ENCODE measurements at regions not wholly inside any gene's neighbourhood (a gene's known extent, or its start where the extent isn't known, plus 50 kb on each side); places are given as distances from the start of the nearest gene placed in this dataset.
A peak's percentile ranks its signal among the peaks of the same experiment; 100 is the strongest.
"Not testable (repeated sequence)": the region's sequence is repeated elsewhere in the genome, so short reads cannot be mapped to it uniquely, and the experiment has no call there.

- DNase-seq, result no peak
Observed at GRCh38 chr18:43819873-43820272, 542.6 kb upstream of the SYT4 start.

- DNase-seq, result no peak
Observed at GRCh38 chr18:43825768-43826167, 548.5 kb upstream of the SYT4 start.

DNA sequence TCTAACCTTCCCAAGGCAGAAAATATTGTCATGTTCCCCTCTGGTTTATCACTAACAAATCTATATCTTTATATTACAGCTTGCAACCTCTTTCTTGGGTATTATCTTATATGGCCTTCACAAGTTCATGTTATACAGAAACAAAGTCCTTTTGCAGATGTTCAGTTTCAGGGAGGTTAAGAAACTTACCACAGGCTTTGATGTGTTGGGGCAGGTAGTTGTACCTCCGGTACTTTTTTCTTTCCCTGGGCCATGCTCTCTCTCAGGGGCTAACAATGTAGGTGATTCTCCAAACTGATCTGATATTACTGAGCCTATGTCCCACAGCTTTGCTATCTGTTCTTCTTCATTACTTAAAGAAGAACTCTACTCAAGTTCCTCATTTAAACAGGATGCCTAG lies 548.9 kb upstream of the SYT4 start:
- DNase-seq, result no peak

DNA sequence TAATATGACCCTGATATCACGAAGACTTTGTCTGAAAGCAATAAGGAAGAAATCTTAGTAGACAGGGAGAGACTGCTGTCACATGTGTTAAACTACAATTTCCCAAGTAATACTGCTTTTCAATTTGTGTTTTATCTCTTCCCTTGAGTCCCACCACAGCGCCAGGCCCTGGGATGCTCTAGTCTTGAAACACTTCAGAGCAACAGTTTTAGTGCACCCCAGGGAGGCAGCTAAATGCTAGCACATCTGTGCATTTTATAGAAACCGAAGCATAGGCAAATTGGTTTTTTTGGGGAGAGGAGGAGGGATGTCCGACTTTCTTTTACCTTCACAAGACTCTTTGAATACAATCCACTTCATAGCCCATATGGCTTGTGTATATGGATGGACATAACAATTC lies 550.0 kb upstream of the SYT4 start:
- no peak for DNase-seq

GRCh38 chr18:43830303-43830702 lies 553.0 kb upstream of the SYT4 start:
- DNase-seq, result no peak

GRCh38 chr18:43830947-43831346 lies 553.7 kb upstream of the SYT4 start:
- peak; percentile 27 for DNase-seq

DNA sequence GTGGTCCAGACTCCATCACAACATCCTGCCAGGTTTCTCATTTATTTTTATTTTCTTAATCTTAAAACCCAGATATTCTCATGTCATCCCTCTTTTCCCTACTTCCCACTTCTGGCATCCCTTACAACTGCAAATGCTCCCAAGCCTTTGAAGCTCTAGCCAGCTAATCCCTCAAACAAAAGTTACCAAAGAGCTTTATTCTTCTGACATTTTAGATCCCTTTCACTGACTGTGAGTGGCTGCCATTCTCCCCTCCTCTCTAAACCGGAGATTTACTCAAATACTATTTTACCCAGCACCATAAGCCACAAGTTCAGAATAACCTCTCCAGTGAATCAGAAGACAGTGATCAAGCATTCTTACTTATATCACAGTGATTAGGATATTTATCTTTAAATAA lies 569.0 kb upstream of the SYT4 start:
- DNase-seq, result no peak

DNA sequence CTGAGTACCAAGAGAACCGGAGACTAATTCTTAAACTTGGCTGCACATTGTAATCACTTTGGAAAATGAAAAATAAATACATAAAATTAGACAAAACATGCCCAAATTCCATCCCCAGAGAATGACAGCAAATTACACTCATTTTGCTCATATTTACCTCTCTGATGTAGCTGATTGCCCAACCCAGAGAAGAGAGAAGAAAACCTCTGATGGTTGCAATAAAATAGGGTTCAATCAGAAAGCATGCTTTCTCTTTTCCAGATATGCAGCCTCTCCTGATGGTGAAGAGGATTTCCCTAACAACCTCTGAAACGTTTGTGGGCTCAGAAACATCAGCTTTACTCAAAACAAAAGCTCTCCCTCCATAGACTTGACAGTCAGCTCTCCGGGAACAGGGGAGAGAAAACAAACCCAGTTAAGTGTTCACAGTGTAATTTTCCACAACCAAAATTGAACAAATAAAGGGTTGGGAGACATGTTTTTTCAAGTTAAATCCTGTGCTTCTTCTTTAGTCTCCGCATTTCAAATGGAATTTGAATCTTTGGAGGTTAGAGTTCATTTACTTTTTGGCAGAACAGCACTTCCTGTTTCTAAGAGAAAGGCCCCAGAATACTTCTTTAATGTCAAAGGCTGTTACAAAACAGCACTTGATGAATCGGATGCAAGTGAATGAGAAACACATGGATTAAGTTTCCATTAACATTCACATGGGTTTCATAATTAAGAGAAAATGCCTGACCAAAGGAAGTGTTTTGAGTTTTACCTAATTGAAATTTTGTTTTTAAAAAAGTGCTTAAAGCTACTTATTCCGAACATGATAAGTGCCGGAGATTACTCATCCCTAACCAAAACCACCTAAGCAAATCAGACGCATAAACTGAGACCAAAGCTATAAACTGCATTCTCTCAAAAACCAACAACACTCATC lies 570.1 kb upstream of the SYT4 start:
- DNase-seq, result no peak

GRCh38 chr18:43849831-43850230 lies 572.5 kb upstream of the SYT4 start:
- DNase-seq, result not testable (repeated sequence)

DNA sequence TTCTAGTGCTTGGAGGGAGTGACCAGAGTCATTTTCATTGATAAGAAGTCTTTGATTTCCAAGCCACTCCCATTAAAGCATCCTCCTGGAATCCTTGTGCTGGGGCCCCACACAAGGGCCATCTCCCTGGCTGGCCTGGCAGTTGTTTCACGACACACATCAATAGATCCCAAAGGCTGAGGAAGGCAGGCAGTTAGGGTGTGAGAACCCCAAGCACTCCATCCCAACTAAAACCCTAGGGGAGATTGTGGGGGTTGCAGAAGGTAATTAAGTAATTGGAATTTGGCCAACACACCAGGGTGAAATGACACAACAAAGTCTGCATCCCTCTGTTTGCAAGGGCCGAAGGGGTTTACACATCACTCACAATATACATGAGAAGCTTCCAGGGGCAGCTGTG lies 578.1 kb upstream of the SYT4 start:
- no peak for DNase-seq

GRCh38 chr18:43863180-43863579 lies 585.9 kb upstream of the SYT4 start:
- peak; percentile 67 for DNase-seq

DNA sequence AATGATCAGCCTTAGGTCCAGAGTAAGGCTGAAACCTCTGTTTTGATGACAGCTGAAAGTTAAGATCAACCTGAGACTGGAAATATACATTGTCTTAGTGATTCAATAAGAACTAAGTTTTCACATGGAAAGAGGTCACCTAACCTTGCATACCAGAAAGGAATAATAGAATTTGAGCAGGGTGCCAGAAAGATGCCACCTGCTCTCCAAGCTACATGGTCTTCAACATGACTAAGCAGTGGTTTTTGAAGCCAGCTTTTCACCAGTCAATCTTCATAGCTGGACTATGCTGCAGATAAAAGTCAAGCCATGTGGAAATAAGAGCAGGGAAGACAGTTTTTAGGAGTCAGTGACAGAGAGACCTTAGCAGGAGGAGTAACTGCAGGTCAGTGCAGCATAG lies 589.4 kb upstream of the SYT4 start:
- DNase-seq, result no peak

DNA sequence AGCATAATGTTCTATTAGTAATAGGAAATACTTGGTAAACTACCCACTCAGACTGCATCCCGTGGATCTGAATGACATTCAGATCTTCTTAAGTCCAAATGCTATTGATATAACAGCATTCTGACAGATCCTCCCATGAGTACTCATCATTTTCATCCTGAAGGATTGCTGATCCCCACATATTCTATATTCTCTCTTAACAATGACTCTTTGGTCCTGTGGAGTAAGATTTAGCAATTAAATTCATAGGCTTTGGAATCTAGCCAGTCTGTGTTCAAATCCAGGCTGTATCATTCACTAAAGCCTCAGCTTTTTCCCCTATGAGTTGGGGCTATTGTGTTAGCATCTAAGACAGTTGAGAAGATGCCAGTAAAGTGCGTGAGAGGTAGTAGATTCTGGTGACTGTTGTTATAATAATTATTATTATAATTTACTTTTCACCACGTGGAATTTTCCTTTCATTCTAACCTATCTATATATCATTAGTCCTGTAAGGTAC lies 591.3 kb upstream of the SYT4 start:
- DNase-seq, result no peak

- peak; percentile 76 for DNase-seq
Observed at GRCh38 chr18:43869451-43870008, 592.2 kb upstream of the SYT4 start.

- no peak for DNase-seq
Observed at GRCh38 chr18:43870626-43871025, 593.3 kb upstream of the SYT4 start.

DNA sequence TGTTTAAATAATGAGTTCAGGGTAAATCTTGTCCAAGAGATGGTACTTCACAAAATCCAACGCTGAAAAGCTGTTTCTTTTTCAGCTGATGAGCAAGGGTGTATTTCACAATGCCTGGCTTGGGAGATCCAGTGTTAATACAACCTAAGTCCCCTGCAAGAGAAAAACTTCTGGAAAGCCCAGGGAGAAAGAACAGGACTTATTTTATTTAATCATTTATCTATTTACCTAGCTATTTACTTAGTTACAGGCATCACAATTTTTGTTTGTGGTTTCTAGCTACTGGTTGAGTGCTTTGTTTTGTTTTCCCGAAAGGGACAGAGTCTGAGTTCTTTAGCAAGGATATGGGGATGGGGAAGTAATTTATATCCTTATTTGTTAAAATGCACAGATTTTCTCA lies 598.2 kb upstream of the SYT4 start:
- DNase-seq, result no peak

DNA sequence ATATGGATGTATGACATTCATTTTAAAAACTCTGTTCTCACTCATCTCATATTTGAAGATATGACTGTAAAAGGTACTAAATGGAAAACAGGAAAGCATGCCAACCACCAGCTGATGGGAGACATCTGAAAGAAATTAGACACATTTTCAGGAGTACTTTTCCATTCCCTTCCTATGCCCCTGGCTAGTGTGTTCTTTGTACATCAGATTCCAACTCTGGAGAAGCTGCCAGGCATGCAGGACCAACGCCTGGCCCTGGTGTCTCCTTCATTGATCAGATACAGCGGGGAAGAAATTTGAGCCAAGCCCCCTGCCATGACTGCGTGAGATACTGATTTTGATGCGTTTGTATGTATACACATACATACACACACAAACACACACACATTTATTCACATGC lies 599.0 kb upstream of the SYT4 start:
- DNase-seq, result peak; percentile 28

GRCh38 chr18:43876748-43877147 lies 599.5 kb upstream of the SYT4 start:
- DNase-seq, result no peak

- DNase-seq, result no peak
Observed at GRCh38 chr18:43877616-43878321, 600.5 kb upstream of the SYT4 start.

- DNase-seq, result no peak
Observed at GRCh38 chr18:43879415-43879814, 602.1 kb upstream of the SYT4 start.

DNA sequence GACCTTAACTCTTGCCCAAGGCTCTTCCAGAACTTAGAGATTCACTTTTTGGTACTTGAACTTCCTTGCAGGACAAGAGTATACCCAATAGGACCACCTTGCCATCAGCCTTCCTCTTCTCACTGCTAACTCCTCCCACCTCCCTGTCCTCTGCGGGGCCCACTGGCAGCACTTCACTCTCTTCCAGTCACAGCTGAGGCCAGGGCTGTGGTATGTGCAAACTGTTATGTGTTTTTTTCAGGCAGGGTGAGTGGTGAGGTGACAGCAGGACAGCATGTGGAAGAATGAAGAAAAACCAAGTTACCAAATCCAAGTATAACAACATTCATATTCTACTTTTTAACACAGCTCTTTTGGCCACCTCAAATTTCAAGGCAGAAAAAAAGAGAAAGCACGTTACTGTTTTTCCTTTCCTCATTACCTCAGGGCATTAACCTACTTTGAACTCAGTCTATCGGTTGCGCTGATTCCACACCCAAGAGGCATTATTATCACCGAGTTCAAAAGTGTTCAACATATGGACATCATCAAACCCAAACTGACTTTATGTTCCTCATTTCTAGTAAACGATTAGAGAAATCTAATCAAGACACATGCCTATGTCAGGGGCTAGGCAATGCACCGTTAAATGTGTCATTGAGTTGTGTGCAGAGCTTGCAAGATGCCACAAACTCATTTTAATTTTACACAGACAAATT lies 605.2 kb upstream of the SYT4 start:
- DNase-seq, result no peak

DNA sequence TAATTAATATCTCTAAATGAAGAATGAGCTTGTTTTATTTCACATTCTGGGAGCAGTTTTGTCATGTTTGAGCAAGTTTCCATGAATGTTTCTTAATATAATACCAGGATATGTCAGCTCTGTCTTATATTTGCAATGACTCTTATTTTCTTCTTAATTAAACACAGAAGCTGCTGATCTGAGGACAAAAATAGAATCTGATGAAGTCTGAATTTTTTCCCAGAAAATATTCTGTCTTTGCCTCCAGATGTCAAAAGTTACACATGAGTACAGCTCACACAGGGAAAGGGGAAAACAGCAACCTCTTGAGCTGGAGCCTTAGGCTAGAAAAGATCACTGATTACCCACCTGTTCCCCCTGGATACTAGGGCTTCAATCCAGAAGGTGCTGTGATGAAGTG lies 606.6 kb upstream of the SYT4 start:
- DNase-seq, result no peak

DNA sequence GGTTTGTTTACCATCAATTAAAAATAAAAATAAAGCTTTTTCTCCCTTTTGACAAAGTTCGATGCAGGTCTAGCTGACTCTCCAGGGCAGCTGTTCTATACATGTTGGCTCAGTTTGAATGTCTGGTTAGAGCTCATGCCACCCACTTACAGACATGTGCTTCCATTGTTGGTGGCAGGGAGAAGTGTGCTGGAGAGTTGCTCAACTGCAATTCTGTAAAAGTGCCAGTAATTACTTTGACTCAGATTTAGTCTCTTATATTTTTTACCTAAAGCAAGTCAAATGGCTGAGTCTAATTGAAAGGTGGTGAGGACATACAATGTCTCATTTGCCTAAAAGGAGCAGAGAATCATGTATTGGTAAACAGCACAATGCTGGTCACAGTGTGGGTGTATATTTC lies 609.1 kb upstream of the SYT4 start:
- no peak for DNase-seq

Data from femur (tissue), 1 donor.